DMS79 (cell line): ENCODE measurements at regions not wholly inside any gene's neighbourhood (a gene's known extent, or its start where the extent isn't known, plus 50 kb on each side); places are given as distances from the start of the nearest gene placed in this dataset.
A peak's percentile ranks its signal among the peaks of the same experiment; 100 is the strongest.

ENCODE experiments used
- DNase-seq: peaks from one replicate; lab custom pipeline; 2025; lab: John Stamatoyannopoulos, UW

DNA sequence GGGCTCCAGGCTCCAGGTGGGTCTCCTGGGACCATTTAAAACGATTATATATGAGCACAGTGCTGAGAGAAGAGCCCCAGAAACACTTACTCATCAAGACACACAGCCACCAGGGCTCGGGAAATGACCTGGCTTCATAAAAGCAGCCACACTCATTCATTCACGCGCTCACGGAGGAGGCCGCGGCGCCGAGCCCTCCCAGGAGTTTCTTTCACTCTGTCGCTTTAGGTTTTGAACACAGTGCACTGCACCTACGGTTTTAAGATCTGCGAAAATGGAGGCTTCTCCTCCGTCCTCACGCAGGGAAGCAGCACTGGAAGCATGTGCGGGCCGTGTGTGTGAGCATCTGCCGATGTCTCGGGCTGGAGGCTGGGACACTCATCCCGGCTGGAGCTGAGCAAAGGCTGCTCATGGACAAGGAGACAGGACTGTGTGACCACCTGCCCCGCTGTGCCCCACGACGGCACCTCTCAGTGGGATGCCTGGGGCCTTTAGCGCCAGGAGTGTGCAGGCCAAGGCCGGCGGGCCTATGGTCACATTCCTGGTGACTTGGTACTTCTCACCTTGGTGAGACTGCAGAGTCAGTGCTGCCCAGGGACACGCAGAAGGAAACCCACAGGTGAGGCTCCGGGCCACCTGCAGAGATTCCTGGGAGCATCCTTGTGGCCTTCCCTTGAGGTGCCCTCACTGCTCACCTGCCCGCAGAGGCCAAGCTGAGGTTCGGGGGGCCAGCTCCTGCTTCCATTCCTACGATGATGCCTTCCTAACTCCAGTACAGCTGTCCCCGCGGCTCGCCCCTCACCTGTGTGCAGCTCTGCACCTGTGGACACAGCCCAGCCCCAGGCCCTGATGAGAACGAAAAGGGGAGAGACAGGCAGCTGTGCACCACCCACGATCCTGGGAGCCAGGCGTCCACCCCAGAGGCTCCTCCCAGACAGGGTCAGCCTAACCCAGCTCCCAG is 872.0 kb downstream of the BRD1 start:
- no peak for DNase-seq

DNA sequence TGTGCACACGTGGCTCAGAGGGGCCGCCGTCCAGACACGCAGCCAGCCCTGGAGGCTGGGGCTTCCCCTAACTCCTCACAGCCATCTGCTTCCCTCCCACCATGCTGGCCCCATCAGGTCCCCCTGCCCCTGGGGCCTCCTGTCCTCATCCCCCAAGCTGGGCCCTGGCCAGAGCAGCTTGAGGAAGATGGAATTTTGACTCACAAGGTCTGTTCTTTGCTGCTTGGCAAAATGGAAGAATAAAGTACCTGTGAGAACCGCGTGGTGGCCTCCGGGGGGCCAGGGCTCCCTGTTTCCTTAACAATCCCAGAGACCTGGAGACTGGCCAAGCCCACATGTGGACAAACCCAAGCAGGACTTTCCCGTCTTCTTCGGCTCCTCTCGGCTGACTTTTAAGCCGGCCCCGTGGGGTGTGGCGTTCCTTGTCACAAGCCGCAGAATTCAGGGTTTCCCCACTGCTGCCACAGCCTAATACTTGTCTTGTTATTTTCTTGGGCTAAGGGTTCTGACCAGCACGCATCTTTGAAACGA is 872.8 kb downstream of the BRD1 start:
- peak; percentile 5 for DNase-seq

DNA sequence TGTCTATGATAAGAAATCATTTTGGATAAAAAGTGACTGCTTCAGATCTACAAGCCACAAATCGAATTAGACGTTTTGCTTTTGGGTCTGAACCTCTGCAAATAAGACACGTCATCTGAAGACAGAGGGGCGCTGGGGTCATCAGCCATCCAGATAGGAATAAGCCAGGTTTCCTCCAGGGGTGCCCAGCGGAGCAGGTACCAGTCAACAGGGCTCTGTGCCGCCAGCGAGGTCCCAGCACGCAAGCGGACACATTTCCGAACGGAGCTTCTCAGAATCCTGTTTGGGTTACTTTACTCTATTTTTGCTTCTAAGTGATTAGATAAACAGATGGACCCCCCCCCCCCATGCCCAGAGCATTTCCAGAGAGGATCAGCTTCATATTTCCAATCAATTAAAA is 873.8 kb downstream of the BRD1 start:
- DNase-seq, result no peak

DNA sequence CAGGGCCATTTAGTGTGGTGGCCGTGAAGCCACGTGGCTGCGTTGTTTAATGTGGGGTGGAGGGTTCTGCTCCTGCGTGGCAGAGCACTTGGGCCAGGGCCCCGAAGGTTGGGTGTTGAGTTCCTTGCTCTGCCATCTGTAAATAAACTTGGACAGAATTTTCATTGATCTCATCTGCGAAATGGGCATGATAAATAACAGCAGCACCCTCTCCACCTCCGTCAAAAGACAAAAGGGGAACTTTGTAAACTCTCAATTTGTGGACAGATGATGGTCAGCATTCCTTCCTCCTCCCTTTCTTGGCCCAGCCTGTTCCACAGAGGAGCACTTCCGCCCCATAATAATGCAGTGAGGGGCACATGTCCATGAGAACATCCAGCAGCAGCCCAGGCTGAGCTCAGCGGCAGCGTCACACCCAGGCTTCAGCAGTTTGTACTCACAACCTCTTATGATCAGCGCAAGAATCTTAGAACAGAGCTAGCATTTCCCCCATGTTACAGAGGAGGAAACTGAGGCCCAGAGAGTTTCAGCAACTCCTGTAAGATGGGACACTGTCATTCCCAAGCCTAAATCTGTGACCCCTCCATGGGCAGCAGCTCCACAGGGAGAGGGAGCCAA is 874.5 kb downstream of the BRD1 start:
- DNase-seq, result no peak

DNA sequence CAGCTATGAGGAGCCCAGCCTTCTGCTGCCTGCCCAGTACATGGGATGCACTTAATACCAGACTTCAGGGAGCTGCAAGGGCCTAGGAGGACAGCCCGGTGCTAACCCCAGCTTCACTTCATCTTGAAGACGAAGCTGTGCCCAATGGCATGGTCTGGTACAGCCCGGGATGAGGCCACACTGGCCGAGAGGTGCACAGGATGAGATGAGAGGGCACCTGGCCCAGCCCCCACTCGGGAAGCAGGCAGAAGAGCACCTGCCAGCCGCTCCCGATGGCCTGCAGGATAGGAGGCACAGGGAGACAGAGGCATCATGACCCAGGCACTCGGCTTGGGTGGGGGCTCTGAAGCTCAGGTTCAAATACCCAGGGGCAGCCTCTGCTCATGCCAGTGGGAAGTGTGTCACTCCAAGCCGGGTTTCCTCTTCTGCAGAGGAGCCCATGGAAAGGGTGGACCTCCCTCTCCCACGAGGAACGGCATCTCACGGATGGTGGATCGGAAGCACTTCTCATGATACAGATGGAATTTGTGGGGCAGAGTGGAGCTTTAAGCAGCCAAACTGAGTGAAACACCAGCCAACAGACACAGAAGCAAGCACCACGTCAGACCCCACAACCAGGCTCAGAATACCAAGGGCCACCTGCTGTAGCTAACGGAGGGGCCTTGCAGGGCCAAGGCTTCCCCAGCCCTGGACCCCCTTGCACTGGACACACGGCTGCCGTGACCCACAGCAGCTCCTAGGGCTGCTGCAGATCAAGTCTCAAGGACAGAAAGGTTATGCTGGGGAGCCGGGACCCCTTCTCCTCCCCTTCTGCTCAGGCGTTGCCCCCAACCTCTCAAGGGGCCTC is 875.2 kb downstream of the BRD1 start:
- DNase-seq, result no peak

DNA sequence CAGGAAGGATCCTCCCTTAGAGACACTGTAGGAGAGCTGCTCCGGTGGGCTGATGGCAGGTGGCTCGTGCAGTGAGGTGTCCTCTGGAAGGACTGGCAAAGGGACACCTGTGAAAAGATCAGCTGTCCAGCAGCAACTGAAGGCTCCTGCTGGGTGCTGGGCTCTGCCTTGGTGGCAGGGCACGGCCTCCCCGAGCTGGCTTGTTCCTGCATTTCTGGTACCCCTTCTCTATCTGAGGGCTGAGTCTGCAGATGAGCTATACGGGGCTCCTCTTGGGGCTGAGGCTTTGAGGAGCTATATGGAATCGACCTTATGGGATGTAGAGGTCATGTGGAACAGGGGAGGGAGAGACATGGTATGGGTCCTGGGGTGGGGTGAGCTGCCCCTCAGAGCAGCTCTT is 875.8 kb downstream of the BRD1 start:
- DNase-seq, result no peak

DNA sequence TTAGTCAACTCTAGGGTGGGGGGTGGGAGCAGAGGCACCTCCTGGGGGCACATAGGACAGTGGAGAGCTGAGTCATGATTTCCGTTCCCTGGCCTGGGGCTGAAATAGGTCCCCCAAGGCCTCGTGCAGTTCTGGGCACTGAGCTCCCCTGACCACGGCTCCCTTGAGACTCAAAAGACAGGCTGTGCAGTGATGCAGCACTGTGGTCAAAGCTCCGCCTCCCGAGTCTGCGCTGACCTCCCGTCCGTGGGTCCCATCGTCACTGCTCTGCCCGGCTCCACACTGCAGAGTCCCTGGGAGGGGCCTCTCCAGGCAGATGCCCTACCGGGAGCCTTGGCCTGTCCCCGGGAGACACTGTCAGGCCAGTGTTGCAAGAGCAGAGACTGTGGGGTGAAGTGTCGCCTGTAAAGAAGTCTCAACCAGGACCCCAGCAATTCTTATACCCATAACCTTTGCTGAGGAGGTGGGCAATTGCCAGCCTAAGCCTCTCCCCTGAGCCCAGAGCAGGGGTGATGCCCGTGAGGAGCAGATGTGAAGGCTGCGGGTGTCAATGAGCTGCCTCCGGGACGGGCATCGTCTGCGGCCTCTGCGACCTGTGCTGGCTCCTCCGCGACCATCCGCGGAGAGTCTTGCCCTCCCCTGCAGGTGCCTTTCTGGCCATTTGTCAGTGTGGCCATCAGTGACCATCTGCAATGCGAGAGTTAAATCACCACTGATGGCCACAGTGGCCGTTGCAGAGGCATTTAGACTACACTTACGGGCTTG is 877.3 kb downstream of the BRD1 start:
- DNase-seq, result no peak

DNA sequence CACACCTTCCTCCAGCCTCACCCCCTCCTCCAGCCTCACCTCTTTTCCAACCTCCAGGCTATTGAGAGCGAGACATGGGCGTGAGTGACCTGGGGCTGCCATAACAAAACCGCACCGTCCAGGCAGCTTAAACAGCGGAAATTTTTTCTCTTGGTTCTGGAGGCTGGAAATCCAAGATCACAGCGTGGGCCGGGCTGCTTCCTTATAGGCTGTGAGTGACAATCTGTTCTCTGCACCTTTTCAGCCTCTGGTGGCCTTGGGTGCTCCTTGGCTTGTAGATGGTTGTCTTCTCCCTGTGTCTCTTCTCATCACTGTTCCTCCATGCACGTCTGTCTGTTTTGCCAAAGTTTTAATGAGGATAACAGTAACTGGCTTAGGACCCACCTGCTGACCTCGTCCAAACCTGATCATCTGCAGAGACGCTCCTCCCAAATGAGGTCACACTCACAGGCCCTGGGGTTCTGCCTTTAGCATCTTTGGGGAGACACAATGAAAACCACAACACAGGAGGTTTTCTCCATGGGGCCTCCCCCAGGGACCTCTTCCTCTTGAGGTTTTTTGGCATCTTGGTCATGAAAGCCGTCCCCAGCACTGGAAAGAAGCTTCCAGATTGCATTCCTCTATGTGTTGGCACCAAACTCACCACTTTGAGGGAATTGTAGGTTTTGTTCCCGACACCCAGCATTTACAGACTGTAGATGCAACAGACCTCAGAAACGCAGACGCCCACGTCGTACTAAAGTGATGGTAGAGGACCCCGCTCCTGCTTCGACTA is 878.1 kb downstream of the BRD1 start:
- no peak for DNase-seq

DNA sequence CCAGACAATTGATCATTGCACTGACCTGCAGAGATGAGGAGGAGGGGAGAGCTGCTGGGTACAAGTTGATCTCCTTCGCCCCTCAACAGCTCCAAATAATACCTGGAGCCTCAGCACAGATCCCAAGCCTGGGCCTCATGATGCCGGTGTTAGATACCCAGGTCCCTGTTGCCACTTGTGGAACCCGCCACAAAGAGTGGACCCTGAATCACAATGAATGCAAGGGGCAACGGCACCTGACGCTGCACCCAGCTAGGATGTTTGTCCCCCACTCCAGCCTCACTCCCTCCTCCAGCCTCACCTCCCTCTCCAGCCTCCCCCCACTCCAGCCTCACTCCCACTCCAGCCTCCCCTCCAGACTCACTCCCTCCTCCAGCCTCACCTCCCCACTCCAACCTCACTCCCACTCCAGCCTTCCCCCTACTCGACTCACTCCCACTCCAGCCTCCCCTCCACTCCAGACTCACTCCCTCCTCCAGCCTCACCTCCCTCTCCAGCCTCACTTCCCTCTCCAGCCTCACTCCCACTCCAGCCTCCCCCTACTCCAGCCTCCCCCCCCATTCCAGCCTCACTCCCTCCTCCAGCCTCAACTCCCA is 879.0 kb downstream of the BRD1 start:
- DNase-seq, result no peak

DNA sequence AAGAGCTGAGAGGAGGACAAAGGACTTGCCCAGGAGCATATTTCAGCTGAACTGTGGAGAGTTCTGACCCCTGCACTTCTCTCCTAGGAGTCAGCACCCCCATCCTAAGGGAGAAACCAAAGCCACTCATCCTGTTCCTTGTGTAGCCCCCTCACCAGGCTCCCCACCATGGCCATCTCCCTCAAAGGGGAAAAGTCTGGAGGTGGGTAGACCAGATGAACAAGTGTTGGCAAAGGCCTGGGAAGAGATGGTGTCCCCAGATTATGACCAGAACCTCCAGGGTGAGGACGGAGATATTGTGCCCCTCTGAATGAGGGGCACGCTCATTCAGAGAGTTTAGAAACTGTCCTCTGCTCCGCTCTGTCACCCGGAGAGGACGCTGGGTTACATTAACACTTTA is 880.0 kb downstream of the BRD1 start:
- no peak for DNase-seq

DNA sequence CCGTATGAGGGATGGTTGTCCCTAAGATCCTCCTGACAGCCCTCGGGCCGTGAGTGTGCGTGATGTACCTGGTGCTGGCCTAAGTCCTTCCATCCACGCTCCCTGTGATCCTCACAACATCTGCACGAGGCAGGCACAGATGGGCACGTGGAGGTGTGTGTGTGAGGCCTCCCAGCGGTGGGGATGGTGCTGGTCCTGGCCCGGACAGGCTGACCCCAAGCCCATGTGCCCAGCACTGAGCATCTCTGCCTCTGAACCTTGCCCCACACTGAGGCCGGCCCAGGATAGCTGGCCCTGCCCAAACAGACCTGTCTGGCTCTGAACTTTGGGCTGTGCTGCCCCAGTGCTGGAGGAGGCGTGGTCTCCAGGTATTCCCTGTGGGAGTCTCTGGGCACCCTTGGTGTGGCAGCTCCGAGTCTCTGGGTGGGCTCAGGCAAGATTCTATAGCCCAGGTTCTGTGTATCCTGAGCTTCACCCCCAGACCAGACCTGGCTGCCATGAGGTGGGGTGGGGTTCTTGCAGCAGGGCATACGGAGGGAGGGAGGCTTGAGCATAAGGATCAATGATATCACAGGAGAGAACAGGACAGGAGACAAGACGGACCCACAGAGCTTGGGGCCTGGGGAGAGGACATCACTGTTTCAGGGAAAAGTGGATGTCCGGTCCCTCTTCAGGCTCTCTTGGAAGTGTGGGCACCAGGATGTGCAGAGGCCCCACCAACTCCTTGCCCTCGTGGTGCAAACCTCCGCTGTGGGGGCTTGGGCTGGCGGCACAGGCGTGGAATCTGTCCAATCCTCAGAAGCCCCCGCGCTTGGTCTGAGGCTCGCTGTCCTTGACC is 881.8 kb downstream of the BRD1 start:
- DNase-seq, result no peak

DNA sequence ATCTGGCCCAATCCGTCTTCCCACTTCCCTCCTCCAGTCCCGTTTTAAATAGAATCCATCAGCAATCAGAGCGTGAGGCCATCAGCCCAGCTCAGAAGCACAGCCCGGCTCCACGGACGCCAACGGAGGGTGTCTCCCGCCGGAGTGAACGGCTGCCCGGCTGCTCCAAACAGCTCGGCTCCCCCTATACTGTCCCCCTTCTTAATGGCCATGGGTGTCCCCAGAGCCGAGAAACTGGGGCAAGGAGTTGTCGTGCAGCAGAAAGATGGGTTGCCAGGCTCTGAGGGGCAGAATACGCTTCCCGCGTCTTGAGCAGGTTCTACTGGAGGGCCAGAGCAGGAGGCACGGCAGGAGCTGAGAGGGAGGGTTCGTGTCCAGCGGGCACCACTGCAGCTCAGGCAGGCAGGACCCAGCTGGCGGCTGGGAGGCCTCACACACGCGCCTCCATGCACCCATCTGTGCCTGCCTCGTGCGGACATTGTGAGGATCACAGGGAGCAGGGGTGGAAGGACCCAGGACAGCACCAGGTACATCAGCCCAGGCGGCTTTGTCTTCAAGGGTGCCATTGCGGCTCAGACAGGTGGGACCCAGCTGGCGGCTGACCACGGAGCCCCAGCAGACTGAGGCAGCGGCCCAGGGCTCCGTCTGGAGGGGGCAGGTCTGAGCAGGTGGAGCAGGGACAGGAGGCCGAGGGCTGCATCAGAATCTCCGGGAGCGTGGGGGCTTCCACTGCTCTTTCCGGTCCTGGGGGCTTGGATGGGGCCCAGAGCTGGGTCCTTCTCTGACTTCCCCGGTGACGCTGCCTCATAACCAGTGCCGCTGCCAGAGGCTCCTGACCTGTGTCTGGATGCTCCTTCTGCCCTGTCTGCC is 882.7 kb downstream of the BRD1 start:
- no peak for DNase-seq

DNA sequence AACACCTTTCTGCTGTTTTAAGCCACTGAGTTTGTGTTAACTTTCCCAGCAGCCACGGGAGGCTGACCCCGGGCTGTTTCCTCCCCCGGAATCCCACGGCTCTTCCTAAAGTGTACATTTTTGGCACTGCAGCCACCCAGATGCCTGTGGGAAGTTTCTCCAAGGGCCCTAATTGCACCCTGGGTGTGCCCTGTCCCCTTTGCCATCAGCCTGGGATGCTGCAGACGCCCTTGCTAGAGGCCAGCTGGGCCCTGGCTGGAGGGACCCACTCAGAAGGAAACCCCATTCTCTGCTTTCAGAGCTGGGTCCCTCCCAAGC is 883.3 kb downstream of the BRD1 start:
- DNase-seq, result no peak

DNA sequence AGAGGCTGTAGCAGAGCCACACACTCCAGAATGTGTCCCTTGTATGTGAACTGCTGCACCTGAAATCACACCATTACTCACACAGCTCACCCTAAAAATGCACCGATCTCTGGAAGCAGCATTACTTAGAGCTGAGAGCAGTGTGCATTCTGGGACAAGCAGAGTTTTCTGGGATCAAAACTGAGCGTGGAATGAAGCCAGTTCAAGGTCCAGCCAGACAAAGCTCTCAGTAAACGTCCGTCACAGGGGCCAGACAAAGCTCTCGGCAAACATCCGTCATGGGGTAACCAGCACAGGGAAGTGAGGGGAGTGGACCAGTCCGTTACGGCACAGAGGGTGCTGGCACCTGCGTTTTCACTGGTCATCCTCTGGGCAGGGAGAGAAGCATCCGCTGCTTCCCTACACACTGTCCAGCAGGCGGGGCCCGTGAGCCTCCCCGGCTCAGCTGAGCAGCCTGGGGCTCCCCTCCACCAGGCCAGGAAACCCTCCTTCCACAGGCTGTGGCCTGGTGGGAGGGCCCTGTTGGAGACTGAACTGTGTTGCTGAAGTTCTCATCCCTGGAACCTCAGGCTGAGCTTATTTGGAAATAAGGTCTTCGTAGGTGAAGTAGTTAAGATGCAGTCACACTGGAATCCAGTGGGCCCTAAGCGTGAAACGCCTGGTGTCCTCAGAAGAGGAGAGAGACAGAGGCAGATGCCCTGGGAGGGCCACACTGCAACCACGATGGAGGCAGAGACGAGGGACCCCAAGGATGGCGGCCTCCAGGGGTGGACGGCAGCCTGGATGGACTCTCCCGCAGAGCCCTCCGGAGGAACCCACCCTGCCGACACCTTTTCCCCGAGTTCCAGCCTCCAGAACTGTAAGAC is 883.9 kb downstream of the BRD1 start:
- no peak for DNase-seq

DNA sequence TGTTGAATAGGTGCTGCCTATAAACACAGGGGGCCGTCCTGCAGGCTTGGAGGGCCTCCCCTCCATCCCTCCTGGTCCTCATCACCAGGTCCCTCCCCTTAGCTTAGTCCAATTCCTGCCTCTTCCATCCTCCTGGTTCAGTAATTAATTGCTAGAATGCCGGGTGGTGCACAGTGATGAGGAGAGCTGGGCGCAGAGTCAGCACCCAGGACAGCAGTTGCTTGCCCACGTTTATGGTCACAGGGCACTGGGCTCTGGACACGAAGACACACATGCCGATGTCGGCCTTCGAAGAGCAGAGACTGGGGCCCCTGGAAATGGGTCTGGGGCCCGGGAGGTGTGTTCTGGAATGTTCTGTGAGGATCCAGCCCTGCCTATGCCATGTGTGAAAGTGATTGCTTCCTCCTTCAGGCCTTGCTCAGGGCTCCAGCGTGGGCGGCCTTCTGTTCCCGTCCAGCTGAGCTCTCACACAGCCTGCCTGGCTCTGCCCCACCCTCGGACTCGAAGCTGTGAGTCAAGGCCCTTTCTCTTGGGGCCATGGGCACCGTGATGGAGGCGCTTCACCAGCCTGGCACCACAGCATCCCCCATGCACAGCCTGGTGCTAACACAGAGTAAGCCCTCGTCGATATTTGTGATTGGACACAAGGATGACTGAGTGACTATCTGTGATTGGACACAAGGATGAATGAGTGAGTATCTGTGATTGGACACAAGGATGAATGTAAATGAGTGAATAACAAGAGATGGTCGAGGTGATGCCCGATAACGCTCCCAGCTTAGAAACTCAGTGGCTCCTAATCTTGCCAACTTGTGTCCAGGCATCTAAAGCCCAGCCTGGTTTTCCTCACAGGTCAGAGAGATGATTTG is 884.7 kb downstream of the BRD1 start:
- DNase-seq, result no peak

DNA sequence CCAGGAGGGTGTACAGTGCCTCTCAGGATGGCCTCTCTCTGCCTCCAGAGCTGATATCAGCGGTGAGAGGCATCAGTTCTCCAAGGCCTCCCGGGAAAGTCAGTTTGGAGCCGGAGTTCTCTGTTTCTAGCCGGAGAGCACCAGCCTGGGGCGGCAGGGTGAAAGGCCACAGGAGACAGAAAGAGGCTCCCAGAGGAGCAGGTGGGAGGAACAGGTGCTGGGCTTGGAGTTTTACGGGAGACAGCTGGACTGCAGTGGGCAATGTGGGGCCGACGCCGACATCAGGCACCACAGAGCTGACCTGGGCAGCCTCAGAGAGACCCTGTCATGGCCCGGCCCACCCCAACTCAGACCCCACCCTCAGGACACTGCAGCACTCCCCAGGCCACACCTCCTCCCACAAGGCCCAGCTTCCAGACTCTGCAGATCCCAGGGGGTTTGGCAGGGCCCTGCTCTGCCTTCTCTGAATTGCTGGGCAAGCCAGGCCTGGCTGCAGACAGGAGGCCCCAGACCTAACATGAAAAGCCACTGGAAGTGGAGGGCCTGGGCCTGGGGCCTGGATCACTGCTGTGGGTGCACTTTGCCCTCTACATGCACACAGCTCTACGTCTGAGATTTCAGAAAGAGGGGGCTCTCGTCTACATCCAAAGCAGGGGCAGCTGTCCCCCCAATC is 885.6 kb downstream of the BRD1 start:
- DNase-seq, result no peak
